Neural progenitor cell (in vitro differentiated cells): ENCODE measurements at regions not wholly inside any gene's neighbourhood (a gene's known extent, or its start where the extent isn't known, plus 50 kb on each side); places are given as distances from the start of the nearest gene placed in this dataset.

Source experiments
- EZH2 ChIP-seq: fragments of 200-600 bp; sonication (generic); IDR thresholded peaks from 2 replicates; pipeline ENCODE4 v1.6.1; 2017; ENCODE audit warnings: antibody characterized with exemption, mild to moderate bottlenecking, moderate library complexity
- EZH2phosphoT487 ChIP-seq: fragments of 200-600 bp; sonication (generic); IDR thresholded peaks from 2 replicates; pipeline ENCODE4 v1.6.1; 2017; ENCODE audit warnings: antibody characterized with exemption
- TF ChIP-seq, protein P1 (sequence below): fragments of 200-600 bp; sonication (generic); IDR thresholded peaks from 2 replicates; pipeline ENCODE4 v1.5.1; 2017; ENCODE audit warnings: antibody characterized with exemption, mild to moderate bottlenecking

DNA sequence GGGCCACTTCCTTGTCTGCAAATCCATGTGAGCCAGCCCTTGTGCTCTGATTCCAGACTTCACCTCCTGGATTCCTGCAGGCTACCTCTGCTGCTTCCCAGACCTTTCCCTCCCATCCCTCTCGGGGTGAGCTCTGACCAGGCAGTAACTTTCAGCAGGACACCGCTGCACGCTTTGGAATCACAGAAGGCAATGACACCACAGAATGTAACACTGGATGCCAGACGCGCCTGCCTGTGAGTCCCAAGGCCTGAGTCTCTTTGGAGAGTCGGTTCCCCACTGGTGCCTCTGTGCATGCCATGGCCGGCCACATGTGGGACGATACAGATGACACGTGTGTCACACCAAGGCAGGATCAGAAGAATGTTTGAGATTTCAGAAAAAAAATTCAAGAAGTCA lies 89.7 kb upstream of the ERRFI1 start:
- TF ChIP-seq EZH2phosphoT487: no peak
- TF ChIP-seq, protein P1, sequence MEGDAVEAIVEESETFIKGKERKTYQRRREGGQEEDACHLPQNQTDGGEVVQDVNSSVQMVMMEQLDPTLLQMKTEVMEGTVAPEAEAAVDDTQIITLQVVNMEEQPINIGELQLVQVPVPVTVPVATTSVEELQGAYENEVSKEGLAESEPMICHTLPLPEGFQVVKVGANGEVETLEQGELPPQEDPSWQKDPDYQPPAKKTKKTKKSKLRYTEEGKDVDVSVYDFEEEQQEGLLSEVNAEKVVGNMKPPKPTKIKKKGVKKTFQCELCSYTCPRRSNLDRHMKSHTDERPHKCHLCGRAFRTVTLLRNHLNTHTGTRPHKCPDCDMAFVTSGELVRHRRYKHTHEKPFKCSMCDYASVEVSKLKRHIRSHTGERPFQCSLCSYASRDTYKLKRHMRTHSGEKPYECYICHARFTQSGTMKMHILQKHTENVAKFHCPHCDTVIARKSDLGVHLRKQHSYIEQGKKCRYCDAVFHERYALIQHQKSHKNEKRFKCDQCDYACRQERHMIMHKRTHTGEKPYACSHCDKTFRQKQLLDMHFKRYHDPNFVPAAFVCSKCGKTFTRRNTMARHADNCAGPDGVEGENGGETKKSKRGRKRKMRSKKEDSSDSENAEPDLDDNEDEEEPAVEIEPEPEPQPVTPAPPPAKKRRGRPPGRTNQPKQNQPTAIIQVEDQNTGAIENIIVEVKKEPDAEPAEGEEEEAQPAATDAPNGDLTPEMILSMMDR: no peak
- no peak for TF ChIP-seq EZH2
